ENCODE measurements at regions not wholly inside any gene's neighbourhood (a gene's known extent, or its start where the extent isn't known, plus 50 kb on each side); places are given as distances from the start of the nearest gene placed in this dataset.

GRCh38 chr15:39115379-39116057 is 465.4 kb upstream of the THBS1 start:
- ChIA-PET CTCF (no interaction called here), POLR2A (no interaction called here)
- Histone ChIP-seq H3K27ac (ENCODE audit: insufficient read depth in 1 of 2, low read depth in 1 of 2, low read length in 2 of 2, poor library complexity in 1 of 2, severe bottlenecking in 2 of 2) (no peak overlapping the region), H3K27me3 (replicated peaks in 2 of 5; ENCODE audit: control insufficient read depth in 4 of 5, insufficient read depth in 5 of 5, low read length in 4 of 5) (no peaks in the 10 kb centered on the region), H3K9me3 (ENCODE audit: control extremely low read depth in 1 of 5, control insufficient read depth in 4 of 5, insufficient read depth in 2 of 5, low read depth in 1 of 5, low read length in 4 of 5) (peaks cover 0 to 14% (median 0%) of the 10 kb centered on the region in 5 experiments), H3K4me1 (ENCODE audit: control extremely low read depth in 1 of 4, control insufficient read depth in 4 of 4, insufficient read depth in 4 of 4, low read length in 3 of 4) (no peaks in the 10 kb centered on the region), H3K4me3 (ENCODE audit: control insufficient read depth in 1 of 7, extremely low read depth in 1 of 7, insufficient read depth in 4 of 7, low read depth in 2 of 7, low read length in 6 of 7) (no peak overlapping the region), H3K36me3 (ENCODE audit: control insufficient read depth in 4 of 4, insufficient read depth in 4 of 4, low read length in 3 of 4) (no peaks in the 10 kb centered on the region)
- no peak for DNase-seq
- WGBS (ENCODE audit: insufficient coverage): 80% methylated on average over 2 of the region's 2 CpGs

- no peak for DNase-seq
- Histone ChIP-seq H3K27ac (ENCODE audit: insufficient read depth in 1 of 2, low read depth in 1 of 2, low read length in 2 of 2, poor library complexity in 1 of 2, severe bottlenecking in 2 of 2) (no peak overlapping the region), H3K4me3 (ENCODE audit: control insufficient read depth in 1 of 7, extremely low read depth in 1 of 7, insufficient read depth in 4 of 7, low read depth in 2 of 7, low read length in 6 of 7) (no peak overlapping the region), H3K9me3 (ENCODE audit: control extremely low read depth in 1 of 5, control insufficient read depth in 4 of 5, insufficient read depth in 2 of 5, low read depth in 1 of 5, low read length in 4 of 5) (peaks cover 0 to 14% (median 0%) of the 10 kb centered on the region in 5 experiments), H3K4me1 (ENCODE audit: control extremely low read depth in 1 of 4, control insufficient read depth in 4 of 4, insufficient read depth in 4 of 4, low read length in 3 of 4) (no peaks in the 10 kb centered on the region), H3K36me3 (ENCODE audit: control insufficient read depth in 4 of 4, insufficient read depth in 4 of 4, low read length in 3 of 4) (no peaks in the 10 kb centered on the region), H3K27me3 (replicated peaks in 2 of 5; ENCODE audit: control insufficient read depth in 4 of 5, insufficient read depth in 5 of 5, low read length in 4 of 5) (no peaks in the 10 kb centered on the region)
- ChIA-PET CTCF (no interaction called here), POLR2A (no interaction called here)
- 100% methylated on average over 1 of the region's 2 CpGs for WGBS (ENCODE audit: insufficient coverage)
Observed at GRCh38 chr15:39118510-39118909, 462.4 kb upstream of the THBS1 start.

- H3K4me1 ChIP-seq (ENCODE audit: control extremely low read depth in 1 of 4, control insufficient read depth in 4 of 4, insufficient read depth in 4 of 4, low read length in 3 of 4): peaks cover 0 to 28% (median 16%) of the 10 kb centered on the region in 4 experiments
- H3K36me3 ChIP-seq (ENCODE audit: control insufficient read depth in 4 of 4, insufficient read depth in 4 of 4, low read length in 3 of 4): no peaks in the 10 kb centered on the region
- DNase-seq: no peak
- no peaks in the 10 kb centered on the region for H3K27me3 ChIP-seq (replicated peaks in 2 of 5; ENCODE audit: control insufficient read depth in 4 of 5, insufficient read depth in 5 of 5, low read length in 4 of 5)
- ChIA-PET CTCF (interaction anchor here (1.3 to 1.5 kb wide), 2 partner anchors 633 kb away, joined by 3 to 4 read pairs; no protein-coding TSS in a partner anchor), POLR2A (no interaction called here)
- no peaks in the 10 kb centered on the region for H3K9me3 ChIP-seq (ENCODE audit: control extremely low read depth in 1 of 5, control insufficient read depth in 4 of 5, insufficient read depth in 2 of 5, low read depth in 1 of 5, low read length in 4 of 5)
- no peak overlapping the region for H3K27ac ChIP-seq (ENCODE audit: insufficient read depth in 1 of 2, low read depth in 1 of 2, low read length in 2 of 2, poor library complexity in 1 of 2, severe bottlenecking in 2 of 2)
- WGBS (ENCODE audit: insufficient coverage): 95% methylated on average over 7 of the region's 7 CpGs
- H3K4me3 ChIP-seq (ENCODE audit: control insufficient read depth in 1 of 7, extremely low read depth in 1 of 7, insufficient read depth in 4 of 7, low read depth in 2 of 7, low read length in 6 of 7): no peak overlapping the region
Observed at GRCh38 chr15:39124155-39124552, 456.7 kb upstream of the THBS1 start.

GRCh38 chr15:39124553-39125171 is 456.2 kb upstream of the THBS1 start:
- Histone ChIP-seq H3K27me3 (replicated peaks in 2 of 5; ENCODE audit: control insufficient read depth in 4 of 5, insufficient read depth in 5 of 5, low read length in 4 of 5) (no peaks in the 10 kb centered on the region), H3K4me1 (ENCODE audit: control extremely low read depth in 1 of 4, control insufficient read depth in 4 of 4, insufficient read depth in 4 of 4, low read length in 3 of 4) (peaks cover 0 to 28% (median 17%) of the 10 kb centered on the region in 4 experiments), H3K27ac (ENCODE audit: insufficient read depth in 1 of 2, low read depth in 1 of 2, low read length in 2 of 2, poor library complexity in 1 of 2, severe bottlenecking in 2 of 2) (no peak overlapping the region), H3K9me3 (ENCODE audit: control extremely low read depth in 1 of 5, control insufficient read depth in 4 of 5, insufficient read depth in 2 of 5, low read depth in 1 of 5, low read length in 4 of 5) (no peaks in the 10 kb centered on the region), H3K4me3 (ENCODE audit: control insufficient read depth in 1 of 7, extremely low read depth in 1 of 7, insufficient read depth in 4 of 7, low read depth in 2 of 7, low read length in 6 of 7) (no peak overlapping the region), H3K36me3 (ENCODE audit: control insufficient read depth in 4 of 4, insufficient read depth in 4 of 4, low read length in 3 of 4) (no peaks in the 10 kb centered on the region)
- POLR2A ChIA-PET: interaction anchor here (0.7 kb wide), 1 partner anchor 16 kb away, joined by 4 read pairs; no protein-coding TSS in a partner anchor
- DNase-seq: no peak
- CTCF ChIA-PET: interaction anchor here (0.9 to 1.3 kb wide), 3 partner anchors 456 to 633 kb away, joined by 3 to 4 read pairs (median 4); partner anchors contain the start of gene THBS1
- WGBS (ENCODE audit: insufficient coverage): 100% methylated on average over 4 of the region's 6 CpGs

GRCh38 chr15:39125226-39125625 is 455.7 kb upstream of the THBS1 start:
- DNase-seq: no peak
- Histone ChIP-seq H3K9me3 (ENCODE audit: control extremely low read depth in 1 of 5, control insufficient read depth in 4 of 5, insufficient read depth in 2 of 5, low read depth in 1 of 5, low read length in 4 of 5) (no peaks in the 10 kb centered on the region), H3K36me3 (ENCODE audit: control insufficient read depth in 4 of 4, insufficient read depth in 4 of 4, low read length in 3 of 4) (no peaks in the 10 kb centered on the region), H3K4me3 (ENCODE audit: control insufficient read depth in 1 of 7, extremely low read depth in 1 of 7, insufficient read depth in 4 of 7, low read depth in 2 of 7, low read length in 6 of 7) (no peak overlapping the region), H3K27ac (ENCODE audit: insufficient read depth in 1 of 2, low read depth in 1 of 2, low read length in 2 of 2, poor library complexity in 1 of 2, severe bottlenecking in 2 of 2) (no peak overlapping the region), H3K4me1 (ENCODE audit: control extremely low read depth in 1 of 4, control insufficient read depth in 4 of 4, insufficient read depth in 4 of 4, low read length in 3 of 4) (peaks cover 0 to 28% (median 17%) of the 10 kb centered on the region in 4 experiments), H3K27me3 (replicated peaks in 2 of 5; ENCODE audit: control insufficient read depth in 4 of 5, insufficient read depth in 5 of 5, low read length in 4 of 5) (no peaks in the 10 kb centered on the region)
- ChIA-PET CTCF (interaction anchor here (0.9 to 1.3 kb wide), 3 partner anchors 455 to 633 kb away, joined by 3 to 4 read pairs (median 4); partner anchors contain the start of gene THBS1), POLR2A (interaction anchor here (0.7 kb wide), 1 partner anchor 16 kb away, joined by 4 read pairs; no protein-coding TSS in a partner anchor)
- WGBS (ENCODE audit: insufficient coverage): no CpG with 5 or more reads among the region's 2 CpGs

- DNase-seq: peak; percentile 60 to 73 (median 67)
- Histone ChIP-seq H3K9me3 (ENCODE audit: control extremely low read depth in 1 of 5, control insufficient read depth in 4 of 5, insufficient read depth in 2 of 5, low read depth in 1 of 5, low read length in 4 of 5) (no peaks in the 10 kb centered on the region), H3K27me3 (replicated peaks in 2 of 5; ENCODE audit: control insufficient read depth in 4 of 5, insufficient read depth in 5 of 5, low read length in 4 of 5) (no peaks in the 10 kb centered on the region), H3K4me1 (ENCODE audit: control extremely low read depth in 1 of 4, control insufficient read depth in 4 of 4, insufficient read depth in 4 of 4, low read length in 3 of 4) (peaks cover 0 to 32% (median 17%) of the 10 kb centered on the region in 4 experiments), H3K4me3 (ENCODE audit: control insufficient read depth in 1 of 7, extremely low read depth in 1 of 7, insufficient read depth in 4 of 7, low read depth in 2 of 7, low read length in 6 of 7) (no peak overlapping the region), H3K36me3 (ENCODE audit: control insufficient read depth in 4 of 4, insufficient read depth in 4 of 4, low read length in 3 of 4) (no peaks in the 10 kb centered on the region), H3K27ac (ENCODE audit: insufficient read depth in 1 of 2, low read depth in 1 of 2, low read length in 2 of 2, poor library complexity in 1 of 2, severe bottlenecking in 2 of 2) (no peak overlapping the region)
- ChIA-PET POLR2A (no interaction called here), CTCF (interaction anchor here (1.0 kb wide), 1 partner anchor 749 kb away, joined by 3 read pairs; no protein-coding TSS in a partner anchor)
- WGBS (ENCODE audit: insufficient coverage): no CpG with 5 or more reads among the region's 4 CpGs
Observed at GRCh38 chr15:39125904-39126303, 455.0 kb upstream of the THBS1 start.
